ENCODE measurements at regions not wholly inside any gene's neighbourhood (a gene's known extent, or its start where the extent isn't known, plus 50 kb on each side); places are given as distances from the start of the nearest gene placed in this dataset.

DNA sequence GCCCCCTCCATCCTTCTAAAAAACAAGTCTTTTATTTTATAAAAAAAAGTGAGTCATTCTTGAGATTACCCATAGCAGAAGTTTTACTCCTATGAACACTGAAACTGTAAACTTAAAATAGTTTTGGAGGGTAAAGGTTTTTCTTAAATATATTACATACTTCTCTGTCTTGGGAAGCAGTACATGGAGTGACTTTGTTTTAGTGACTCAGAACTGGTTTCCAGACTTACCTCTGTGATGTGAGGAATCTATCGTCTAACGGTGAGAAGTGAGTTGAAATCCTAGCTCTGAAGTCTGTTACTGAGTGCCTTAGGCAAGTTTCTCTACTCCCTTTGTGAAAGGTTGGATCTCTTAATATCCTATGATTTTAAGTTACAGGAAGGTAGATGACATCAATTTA, 176.3 kb upstream of the POU3F1 start:
- TF ChIP-seq POLR2A (IDR thresholded peaks at IDR 0.05): no peak
- TF ChIP-seq, protein P1, sequence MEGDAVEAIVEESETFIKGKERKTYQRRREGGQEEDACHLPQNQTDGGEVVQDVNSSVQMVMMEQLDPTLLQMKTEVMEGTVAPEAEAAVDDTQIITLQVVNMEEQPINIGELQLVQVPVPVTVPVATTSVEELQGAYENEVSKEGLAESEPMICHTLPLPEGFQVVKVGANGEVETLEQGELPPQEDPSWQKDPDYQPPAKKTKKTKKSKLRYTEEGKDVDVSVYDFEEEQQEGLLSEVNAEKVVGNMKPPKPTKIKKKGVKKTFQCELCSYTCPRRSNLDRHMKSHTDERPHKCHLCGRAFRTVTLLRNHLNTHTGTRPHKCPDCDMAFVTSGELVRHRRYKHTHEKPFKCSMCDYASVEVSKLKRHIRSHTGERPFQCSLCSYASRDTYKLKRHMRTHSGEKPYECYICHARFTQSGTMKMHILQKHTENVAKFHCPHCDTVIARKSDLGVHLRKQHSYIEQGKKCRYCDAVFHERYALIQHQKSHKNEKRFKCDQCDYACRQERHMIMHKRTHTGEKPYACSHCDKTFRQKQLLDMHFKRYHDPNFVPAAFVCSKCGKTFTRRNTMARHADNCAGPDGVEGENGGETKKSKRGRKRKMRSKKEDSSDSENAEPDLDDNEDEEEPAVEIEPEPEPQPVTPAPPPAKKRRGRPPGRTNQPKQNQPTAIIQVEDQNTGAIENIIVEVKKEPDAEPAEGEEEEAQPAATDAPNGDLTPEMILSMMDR (IDR thresholded peaks at IDR 0.05): no peak
- no peaks in the 10 kb centered on the region for H3K36me3 ChIP-seq
- H3K9me3 ChIP-seq: no peaks in the 10 kb centered on the region
- no peak for DNase-seq
- no peaks in the 10 kb centered on the region for H3K27me3 ChIP-seq
- H3K4me1 ChIP-seq: no peaks in the 10 kb centered on the region
- no peak overlapping the region for H3K27ac ChIP-seq
- no peak overlapping the region for H3K4me3 ChIP-seq

DNA sequence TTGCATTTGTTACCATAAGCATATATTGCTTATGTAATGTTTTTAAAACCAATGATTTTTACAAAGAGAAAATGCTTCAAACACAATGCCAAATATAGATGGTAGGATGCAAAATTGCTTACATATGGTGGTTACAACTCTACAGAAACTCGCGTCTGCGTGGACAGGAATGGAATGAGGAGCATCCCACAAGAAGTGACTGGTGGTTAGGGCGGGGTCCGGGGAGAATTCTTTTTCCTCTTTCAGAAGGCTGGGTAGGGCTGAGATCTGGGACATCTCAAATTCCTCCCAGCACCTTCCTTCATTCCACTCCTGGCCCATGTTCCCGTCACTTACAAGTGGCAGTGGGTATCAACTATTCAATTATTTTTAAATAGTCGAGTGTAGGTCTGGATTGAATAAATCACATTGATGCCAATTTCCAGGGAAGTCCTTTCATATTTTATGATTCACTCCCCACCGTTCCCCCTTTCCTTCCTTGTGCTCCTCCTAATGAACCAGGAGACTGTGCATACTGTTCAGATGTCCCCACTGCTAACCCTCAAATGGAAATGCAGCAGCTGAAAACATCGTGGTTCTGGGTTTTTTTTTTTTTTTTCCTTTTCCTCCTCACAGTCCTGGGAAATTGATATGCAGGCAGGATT, 174.5 kb upstream of the POU3F1 start:
- Histone ChIP-seq H3K4me1 (no peaks in the 10 kb centered on the region), H3K27ac (no peak overlapping the region), H3K36me3 (no peaks in the 10 kb centered on the region), H3K4me3 (no peak overlapping the region), H3K9me3 (no peaks in the 10 kb centered on the region), H3K27me3 (no peaks in the 10 kb centered on the region)
- DNase-seq: no peak
- TF ChIP-seq, protein P1 (IDR thresholded peaks at IDR 0.05): no peak
- TF ChIP-seq POLR2A (IDR thresholded peaks at IDR 0.05): no peak

DNA sequence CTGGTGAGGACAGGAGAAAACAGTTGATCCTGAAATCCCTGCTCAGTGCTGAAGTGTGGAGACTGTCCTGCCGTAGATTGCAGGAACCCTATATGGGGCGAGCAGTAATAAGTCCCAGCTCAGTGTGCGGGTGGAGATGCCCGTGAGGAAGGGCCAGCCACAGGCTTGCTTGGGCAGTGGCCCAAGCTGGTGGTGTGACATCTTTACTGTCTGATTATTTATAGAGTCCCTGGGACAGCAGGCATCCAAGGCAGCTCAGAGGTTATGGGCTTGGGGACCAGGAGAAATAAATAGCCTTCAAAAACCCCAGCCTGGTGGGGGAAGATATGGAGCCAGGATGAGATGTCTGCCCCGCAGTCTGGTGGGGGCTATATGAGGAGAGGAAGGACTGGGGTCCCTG, 170.7 kb upstream of the POU3F1 start:
- TF ChIP-seq, protein P1 (IDR thresholded peaks at IDR 0.05): no peak
- TF ChIP-seq POLR2A (IDR thresholded peaks at IDR 0.05): no peak
- DNase-seq: no peak

DNA sequence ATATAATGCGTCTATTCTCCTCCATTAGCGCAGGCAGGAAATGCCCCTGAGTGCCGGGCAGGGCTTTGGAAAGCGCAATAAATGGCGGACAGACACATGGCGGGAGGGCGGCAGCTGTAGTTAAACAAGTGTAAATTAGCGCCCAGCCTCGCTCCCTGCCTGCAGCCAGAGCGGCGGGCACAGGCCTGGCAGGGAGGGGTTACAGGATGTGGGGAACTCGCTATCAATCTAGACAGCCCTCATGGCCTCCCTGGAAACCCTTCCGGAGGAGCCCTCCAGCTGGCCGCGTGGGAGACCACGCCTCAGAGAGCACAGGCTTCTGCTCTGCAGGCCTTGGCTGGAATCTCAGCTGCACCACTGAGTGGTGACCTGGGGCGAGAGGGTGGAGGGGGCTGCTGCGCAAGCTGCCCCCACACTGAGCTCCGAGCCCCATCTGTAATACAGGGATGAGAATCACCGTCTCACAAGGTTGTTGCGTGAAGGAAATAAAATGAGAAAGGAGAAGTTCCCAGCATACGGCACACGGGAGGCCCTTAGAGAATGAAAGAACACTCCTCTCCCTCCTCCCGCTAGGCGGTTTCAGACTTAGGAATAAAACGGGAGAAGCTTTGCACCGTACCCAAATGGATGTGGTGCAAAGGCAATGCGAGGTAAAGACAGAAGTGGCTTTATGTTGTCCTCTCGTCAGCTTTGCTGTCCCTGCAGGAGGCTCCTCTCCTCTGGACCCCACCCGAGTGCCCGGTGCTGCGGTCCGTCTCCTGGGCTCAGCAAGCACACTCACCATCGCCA, 167.2 kb upstream of the POU3F1 start:
- Histone ChIP-seq H3K4me1 (no peaks in the 10 kb centered on the region), H3K4me3 (no peak overlapping the region), H3K27ac (no peak overlapping the region), H3K27me3 (no peaks in the 10 kb centered on the region), H3K36me3 (no peaks in the 10 kb centered on the region), H3K9me3 (no peaks in the 10 kb centered on the region)
- no peak for DNase-seq
- TF ChIP-seq POLR2A (IDR thresholded peaks at IDR 0.05): no peak
- TF ChIP-seq, protein P1 (IDR thresholded peaks at IDR 0.05): no peak

More for the DNA sequence above, 170.7 kb upstream of the POU3F1 start:
- Histone ChIP-seq H3K4me1 (no peaks in the 10 kb centered on the region), H3K36me3 (no peaks in the 10 kb centered on the region), H3K9me3 (no peaks in the 10 kb centered on the region), H3K27ac (no peak overlapping the region), H3K4me3 (no peak overlapping the region), H3K27me3 (no peaks in the 10 kb centered on the region)

DNA sequence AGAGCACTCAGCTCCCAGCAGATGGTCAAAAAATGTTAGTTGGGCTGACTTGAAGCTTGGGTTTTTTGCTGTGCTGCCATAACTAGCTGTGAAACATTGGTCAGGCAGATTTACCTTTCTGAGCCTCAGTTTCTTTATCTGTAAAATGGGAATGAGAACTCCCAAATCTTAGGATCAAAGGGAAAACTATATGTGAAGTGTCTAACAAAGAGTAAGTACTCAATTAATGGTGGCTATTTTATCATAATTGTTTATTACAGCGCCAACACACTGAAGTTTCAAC, 164.2 kb upstream of the POU3F1 start:
- no peak for TF ChIP-seq POLR2A (IDR thresholded peaks at IDR 0.05)
- TF ChIP-seq, protein P1 (IDR thresholded peaks at IDR 0.05): no peak
- Histone ChIP-seq H3K4me3 (no peak overlapping the region), H3K9me3 (no peaks in the 10 kb centered on the region), H3K36me3 (no peaks in the 10 kb centered on the region), H3K27ac (no peak overlapping the region), H3K27me3 (no peaks in the 10 kb centered on the region), H3K4me1 (no peaks in the 10 kb centered on the region)
- DNase-seq: no peak
